ENCODE measurements at regions not wholly inside any gene's neighbourhood (a gene's known extent, or its start where the extent isn't known, plus 50 kb on each side); places are given as distances from the start of the nearest gene placed in this dataset.

- TF ChIP-seq, protein P1, sequence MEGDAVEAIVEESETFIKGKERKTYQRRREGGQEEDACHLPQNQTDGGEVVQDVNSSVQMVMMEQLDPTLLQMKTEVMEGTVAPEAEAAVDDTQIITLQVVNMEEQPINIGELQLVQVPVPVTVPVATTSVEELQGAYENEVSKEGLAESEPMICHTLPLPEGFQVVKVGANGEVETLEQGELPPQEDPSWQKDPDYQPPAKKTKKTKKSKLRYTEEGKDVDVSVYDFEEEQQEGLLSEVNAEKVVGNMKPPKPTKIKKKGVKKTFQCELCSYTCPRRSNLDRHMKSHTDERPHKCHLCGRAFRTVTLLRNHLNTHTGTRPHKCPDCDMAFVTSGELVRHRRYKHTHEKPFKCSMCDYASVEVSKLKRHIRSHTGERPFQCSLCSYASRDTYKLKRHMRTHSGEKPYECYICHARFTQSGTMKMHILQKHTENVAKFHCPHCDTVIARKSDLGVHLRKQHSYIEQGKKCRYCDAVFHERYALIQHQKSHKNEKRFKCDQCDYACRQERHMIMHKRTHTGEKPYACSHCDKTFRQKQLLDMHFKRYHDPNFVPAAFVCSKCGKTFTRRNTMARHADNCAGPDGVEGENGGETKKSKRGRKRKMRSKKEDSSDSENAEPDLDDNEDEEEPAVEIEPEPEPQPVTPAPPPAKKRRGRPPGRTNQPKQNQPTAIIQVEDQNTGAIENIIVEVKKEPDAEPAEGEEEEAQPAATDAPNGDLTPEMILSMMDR (IDR thresholded peaks at IDR 0.05) = no peak
Measured at GRCh38 chr7:96770758-96771157, 61.1 kb upstream of the SEM1 start.

DNA sequence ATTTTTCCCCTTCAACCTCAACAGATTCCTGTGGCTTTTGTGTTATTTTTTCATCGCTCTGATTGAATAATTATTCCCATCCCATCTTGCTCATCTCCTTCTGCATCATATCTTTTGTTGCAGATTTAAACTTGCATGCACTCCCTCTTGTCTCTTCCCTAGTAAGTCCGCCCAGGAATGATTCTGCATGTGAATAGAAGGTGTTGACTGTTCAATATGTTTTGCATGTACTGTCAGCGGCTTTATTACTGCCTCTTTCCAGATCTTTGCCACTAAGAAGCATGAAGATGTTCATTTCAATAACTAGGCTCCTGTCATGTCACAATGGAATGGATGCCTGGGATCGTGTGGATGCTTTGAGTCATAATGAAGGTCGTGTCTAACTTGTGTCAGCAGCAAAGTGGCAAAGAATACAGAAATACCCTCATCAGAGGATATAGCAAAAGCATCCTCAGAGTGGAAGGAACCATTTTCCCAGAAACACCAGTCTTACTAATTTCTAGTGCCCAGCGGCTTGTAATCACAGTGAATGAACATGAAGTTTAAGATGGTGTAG is 62.6 kb upstream of the SEM1 start:
- TF ChIP-seq, protein P1 (IDR thresholded peaks at IDR 0.05) = no peak
- H3K4me2 ChIP-seq (ENCODE audit: low read length) = no peak overlapping the region

More at GRCh38 chr7:96770758-96771157, 61.1 kb upstream of the SEM1 start:
- Histone ChIP-seq H3K36me3 (ENCODE audit: control insufficient read depth, insufficient read depth, low read length) (no peaks in the 10 kb centered on the region), H3K4me1 (no peaks in the 10 kb centered on the region), H2AFZ (no peak overlapping the region), H3K4me3 (ENCODE audit: low read depth, low read length) (no peak overlapping the region), H3K4me2 (ENCODE audit: low read length) (no peak overlapping the region), H3K9ac (no peak overlapping the region), H3K27ac (no peak overlapping the region), H3K79me2 (no peaks in the 10 kb centered on the region), H3K9me3 (ENCODE audit: control insufficient read depth, low read length) (no peaks in the 10 kb centered on the region), H3K27me3 (ENCODE audit: control insufficient read depth, insufficient read depth, low read length) (no peaks in the 10 kb centered on the region)

GRCh38 chr7:96773483-96773882 is 63.8 kb upstream of the SEM1 start:
- no peak overlapping the region for H3K4me2 ChIP-seq (ENCODE audit: low read length)
- no peaks in the 10 kb centered on the region for H3K4me1 ChIP-seq
- no peaks in the 10 kb centered on the region for H3K79me2 ChIP-seq
- no peak overlapping the region for H3K4me3 ChIP-seq (ENCODE audit: low read depth, low read length)
- no peak overlapping the region for H3K9ac ChIP-seq
- TF ChIP-seq, protein P1 (IDR thresholded peaks at IDR 0.05) = no peak
- no peaks in the 10 kb centered on the region for H3K9me3 ChIP-seq (ENCODE audit: control insufficient read depth, low read length)
- H3K27ac ChIP-seq = no peak overlapping the region
- no peaks in the 10 kb centered on the region for H3K36me3 ChIP-seq (ENCODE audit: control insufficient read depth, insufficient read depth, low read length)
- H2AFZ ChIP-seq = no peak overlapping the region
- H3K27me3 ChIP-seq (ENCODE audit: control insufficient read depth, insufficient read depth, low read length) = no peaks in the 10 kb centered on the region

More for the DNA sequence above, 62.6 kb upstream of the SEM1 start:
- Histone ChIP-seq H3K4me3 (ENCODE audit: low read depth, low read length) (no peak overlapping the region), H3K9ac (no peak overlapping the region), H2AFZ (no peak overlapping the region), H3K4me1 (no peaks in the 10 kb centered on the region), H3K27ac (no peak overlapping the region), H3K36me3 (ENCODE audit: control insufficient read depth, insufficient read depth, low read length) (no peaks in the 10 kb centered on the region), H3K9me3 (ENCODE audit: control insufficient read depth, low read length) (no peaks in the 10 kb centered on the region), H3K27me3 (ENCODE audit: control insufficient read depth, insufficient read depth, low read length) (no peaks in the 10 kb centered on the region), H3K79me2 (no peaks in the 10 kb centered on the region)

- Histone ChIP-seq H3K4me3 (ENCODE audit: low read depth, low read length) (no peak overlapping the region), H3K27ac (no peak overlapping the region), H3K79me2 (no peaks in the 10 kb centered on the region), H3K4me2 (ENCODE audit: low read length) (no peak overlapping the region), H3K9ac (no peak overlapping the region), H3K4me1 (no peaks in the 10 kb centered on the region), H3K9me3 (ENCODE audit: control insufficient read depth, low read length) (no peaks in the 10 kb centered on the region), H3K27me3 (ENCODE audit: control insufficient read depth, insufficient read depth, low read length) (no peaks in the 10 kb centered on the region), H2AFZ (no peak overlapping the region), H3K36me3 (ENCODE audit: control insufficient read depth, insufficient read depth, low read length) (no peaks in the 10 kb centered on the region)
- TF ChIP-seq, protein P1 (IDR thresholded peaks at IDR 0.05) = no peak
Measured at GRCh38 chr7:96774358-96774757, 64.7 kb upstream of the SEM1 start.

DNA sequence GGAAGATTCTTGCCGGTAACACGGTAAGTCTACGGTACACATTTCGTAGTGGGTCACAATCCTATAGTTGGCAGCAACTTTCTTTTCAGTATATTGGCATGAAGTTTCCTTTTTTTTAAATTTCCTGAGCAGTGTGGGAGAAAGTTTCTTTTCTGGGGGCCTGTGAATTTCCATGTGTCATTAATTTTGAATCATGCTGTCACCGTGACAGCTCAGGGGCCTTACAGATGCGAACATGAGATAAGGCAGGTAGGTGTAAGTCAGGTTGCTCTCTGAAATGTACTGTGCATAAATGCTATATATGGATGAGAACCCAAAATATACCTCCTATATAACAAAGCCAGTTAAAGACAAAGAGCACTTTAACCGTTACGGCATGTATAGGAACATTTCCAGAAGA is 65.4 kb upstream of the SEM1 start:
- Histone ChIP-seq H3K4me3 (ENCODE audit: low read depth, low read length) (no peak overlapping the region), H3K9me3 (ENCODE audit: control insufficient read depth, low read length) (no peaks in the 10 kb centered on the region), H3K27me3 (ENCODE audit: control insufficient read depth, insufficient read depth, low read length) (no peaks in the 10 kb centered on the region), H3K36me3 (ENCODE audit: control insufficient read depth, insufficient read depth, low read length) (no peaks in the 10 kb centered on the region), H3K79me2 (no peaks in the 10 kb centered on the region), H3K9ac (no peak overlapping the region), H3K4me2 (ENCODE audit: low read length) (no peak overlapping the region), H3K27ac (no peak overlapping the region), H2AFZ (no peak overlapping the region), H3K4me1 (no peaks in the 10 kb centered on the region)
- TF ChIP-seq, protein P1 (IDR thresholded peaks at IDR 0.05) = no peak
